Aorta (tissue), 5 donors: ENCODE measurements at regions not wholly inside any gene's neighbourhood (a gene's known extent, or its start where the extent isn't known, plus 50 kb on each side); places are given as distances from the start of the nearest gene placed in this dataset.

Experiments
- ATAC-seq: fragments of 200-7000 bp; cut with Tn5 transposase; one replicate; pipeline ENCODE4 v1.9.1; 2022; ENCODE audit warnings: moderate library complexity; ENCODE audit not compliant: low FRiP score
- DNase-seq, 2 donors: peaks; one replicate each; pipeline ENCODE4 v3.0.0-alpha.2; 2020
- H3K27ac ChIP-seq, 2 donors: one replicate each; pipeline ENCODE4 v1.5.1; 2013; ENCODE audit warnings: low read length in 2 of 2, mild to moderate bottlenecking in 2 of 2, moderate library complexity in 2 of 2, control low read depth in 1 of 2, inconsistent platforms in 1 of 2, low read depth in 1 of 2
- H3K27me3 ChIP-seq, 2 donors: one replicate each; pipeline ENCODE4 v1.6.1; 2013; ENCODE audit warnings: control low read depth in 1 of 2, low read length in 1 of 2, mild to moderate bottlenecking in 1 of 2, moderate library complexity in 1 of 2; ENCODE audit not compliant: insufficient read depth in 2 of 2, control insufficient read depth in 1 of 2
- H3K36me3 ChIP-seq, 2 donors: one replicate each; pipeline ENCODE4 v1.6.1; 2013; ENCODE audit warnings: control low read depth in 1 of 2, low read length in 1 of 2, mild to moderate bottlenecking in 1 of 2; ENCODE audit not compliant: insufficient read depth in 2 of 2, control insufficient read depth in 1 of 2
- H3K4me1 ChIP-seq, 2 donors: one replicate each; pipeline ENCODE4 v1.6.1; 2013; ENCODE audit warnings: low read length in 2 of 2, control low read depth in 1 of 2, mild to moderate bottlenecking in 1 of 2, moderate library complexity in 1 of 2; ENCODE audit not compliant: insufficient read depth in 2 of 2, control insufficient read depth in 1 of 2
- H3K4me3 ChIP-seq, 2 donors: one replicate each; pipeline ENCODE4 v1.5.1; 2013; ENCODE audit warnings: low read length in 2 of 2, control low read depth in 1 of 2, mild to moderate bottlenecking in 1 of 2
- H3K9me3 ChIP-seq: one replicate; pipeline ENCODE4 v1.6.1; 2013; ENCODE audit warnings: mild to moderate bottlenecking, low read length; ENCODE audit not compliant: control insufficient read depth
- WGBS, 2 donors: extraction: QIAGEN DNeasy Blood & Tissue Kit; methylation state at CpG; one replicate each; pipeline ENCODE4 v1.1.7; 2013; 5-methylcytosine and 5-hydroxymethylcytosine counted together
- intact Hi-C, 2 donors: fragments of 100-400 bp; cut with DNase I; formaldehyde crosslinking; loops; one replicate each; pipeline versions ENCODE4 v1.14.2 to v1.15.0; 2022
- donor health status: healthy with polysubstance abuse.
- donor health status: Bipolar disorder and iron deficiency.
- donor health status: DM: no; HTN: no; CAD: no.
- donor health status: DM: no; HTN: no; CAD: no.
- donor health status: DM: yes; HTN: yes; CAD: no.

- ATAC-seq = no peak
These were observed 92.5 kb upstream of the ABI3BP start for GRCh38 chr3:101085752-101086151.

GRCh38 chr3:101084404-101084803, 91.2 kb upstream of the ABI3BP start:
- intact Hi-C loops = no loop called here
- no peaks in the 10 kb centered on the region for H3K4me1 ChIP-seq
- H3K27ac ChIP-seq = no peak overlapping the region
- no peaks in the 10 kb centered on the region for H3K27me3 ChIP-seq
- DNase-seq (no peak), ATAC-seq (no peak)
- no peak overlapping the region for H3K4me3 ChIP-seq
- H3K9me3 ChIP-seq = no peaks in the 10 kb centered on the region
- no peaks in the 10 kb centered on the region for H3K36me3 ChIP-seq
- WGBS, 2 donors = 91 to 97% methylated on average over 1 of the region's 1 CpG

More at GRCh38 chr3:101085752-101086151, 92.5 kb upstream of the ABI3BP start:
- no peak overlapping the region for H3K27ac ChIP-seq
- H3K4me3 ChIP-seq = no peak overlapping the region
- no peaks in the 10 kb centered on the region for H3K36me3 ChIP-seq
- intact Hi-C loops = no loop called here
- no peak for DNase-seq
- H3K4me1 ChIP-seq = no peaks in the 10 kb centered on the region
- WGBS, 2 donors = 5 to 9% methylated on average over 1 of the region's 1 CpG
- no peaks in the 10 kb centered on the region for H3K27me3 ChIP-seq
- no peaks in the 10 kb centered on the region for H3K9me3 ChIP-seq

- H3K27ac ChIP-seq = no peak overlapping the region
- H3K9me3 ChIP-seq = no peaks in the 10 kb centered on the region
- ATAC-seq = no peak
These were observed 88.8 kb upstream of the ABI3BP start for GRCh38 chr3:101081999-101082398.

GRCh38 chr3:101081446-101081845, 88.2 kb upstream of the ABI3BP start:
- DNase-seq = no peak
- intact Hi-C loops = no loop called here
- Histone ChIP-seq H3K9me3 (no peaks in the 10 kb centered on the region), H3K4me1 (no peaks in the 10 kb centered on the region), H3K27me3 (no peaks in the 10 kb centered on the region), H3K27ac (no peak overlapping the region), H3K36me3 (no peaks in the 10 kb centered on the region), H3K4me3 (no peak overlapping the region)
- WGBS, 2 donors = 82 to 83% methylated on average over 2 of the region's 2 CpGs
- no peak for ATAC-seq

More at GRCh38 chr3:101081999-101082398, 88.8 kb upstream of the ABI3BP start:
- intact Hi-C loops = no loop called here
- no peaks in the 10 kb centered on the region for H3K27me3 ChIP-seq
- H3K36me3 ChIP-seq = no peaks in the 10 kb centered on the region
- DNase-seq = no peak
- H3K4me3 ChIP-seq = no peak overlapping the region
- no peaks in the 10 kb centered on the region for H3K4me1 ChIP-seq

DNA sequence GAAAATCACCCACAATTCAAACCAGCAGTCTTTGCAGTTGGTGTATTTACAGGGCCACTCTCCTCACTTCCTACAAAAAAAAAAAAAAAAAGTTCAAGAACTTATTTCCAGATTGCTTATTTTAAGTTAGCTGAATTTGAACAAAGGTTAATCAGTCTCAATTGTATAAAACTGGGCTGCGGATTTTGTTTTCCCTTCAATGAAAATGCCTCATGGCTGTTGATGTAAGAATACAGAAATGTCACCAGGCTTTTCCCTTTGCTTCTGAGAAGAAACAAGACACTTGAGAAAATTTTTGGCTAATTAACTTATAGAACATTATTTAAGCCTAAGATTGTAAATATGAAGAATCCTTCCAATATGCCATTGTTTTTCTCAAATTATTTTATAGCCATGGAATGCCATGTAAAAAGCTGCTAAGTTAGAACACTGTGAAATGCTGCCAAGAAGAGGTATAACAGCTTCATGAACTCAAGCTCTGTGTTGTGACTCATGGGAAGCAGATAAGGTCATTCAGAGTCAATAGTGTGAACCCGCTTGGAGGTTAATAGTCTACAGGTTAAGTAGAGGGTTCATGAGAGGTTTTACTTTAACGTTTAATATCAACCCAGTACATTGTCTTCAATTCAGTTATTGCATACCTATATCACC, 84.3 kb upstream of the ABI3BP start:
- Histone ChIP-seq H3K4me1 (no peaks in the 10 kb centered on the region), H3K36me3 (no peaks in the 10 kb centered on the region), H3K9me3 (no peaks in the 10 kb centered on the region), H3K4me3 (no peak overlapping the region), H3K27ac (no peak overlapping the region), H3K27me3 (no peaks in the 10 kb centered on the region)
- 49 to 56% methylated on average over 3 of the region's 3 CpGs for WGBS, 2 donors
- intact Hi-C loops = no loop called here
- ATAC-seq (no peak), DNase-seq (no peak)

- Histone ChIP-seq H3K4me1 (peaks cover 0 to 4% of the 10 kb centered on the region in 2 donors), H3K27me3 (no peaks in the 10 kb centered on the region), H3K27ac (no peak overlapping the region), H3K36me3 (no peaks in the 10 kb centered on the region), H3K4me3 (no peak overlapping the region), H3K9me3 (no peaks in the 10 kb centered on the region)
- ATAC-seq (no peak), DNase-seq (no peak)
- WGBS, 2 donors = 89 to 92% methylated on average over 2 of the region's 2 CpGs
- intact Hi-C loops = no loop called here
These were observed 81.3 kb upstream of the ABI3BP start for GRCh38 chr3:101074518-101074917.

GRCh38 chr3:101072300-101072699, 79.1 kb upstream of the ABI3BP start:
- no peak for DNase-seq
- intact Hi-C loops = no loop called here
- Histone ChIP-seq H3K27ac (no peak overlapping the region), H3K4me3 (no peak overlapping the region), H3K36me3 (no peaks in the 10 kb centered on the region), H3K4me1 (peaks cover 0 to 7% of the 10 kb centered on the region in 2 donors), H3K9me3 (no peaks in the 10 kb centered on the region), H3K27me3 (no peaks in the 10 kb centered on the region)
- no peak for ATAC-seq
- 33 to 38% methylated on average over 4 of the region's 4 CpGs for WGBS, 2 donors

DNA sequence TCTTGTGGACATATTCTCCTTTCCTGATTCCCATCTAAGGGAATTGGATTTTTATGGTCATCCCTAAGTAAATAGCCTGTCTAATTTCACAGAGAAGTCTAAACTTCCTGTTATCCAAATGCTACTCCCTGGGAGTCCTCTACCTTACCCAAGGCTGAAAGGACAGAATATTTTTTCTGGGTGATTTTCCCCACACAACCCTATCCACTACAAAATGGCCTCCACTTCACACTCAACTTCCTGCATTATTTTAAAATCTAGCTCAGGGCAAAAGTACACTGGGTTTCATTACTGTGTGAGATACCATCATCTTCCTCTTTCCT, 77.5 kb upstream of the ABI3BP start:
- DNase-seq = no peak
- no peak for ATAC-seq
- Histone ChIP-seq H3K27ac (no peak overlapping the region), H3K27me3 (no peaks in the 10 kb centered on the region), H3K4me3 (no peak overlapping the region), H3K36me3 (no peaks in the 10 kb centered on the region), H3K4me1 (peaks cover 2 to 8% of the 10 kb centered on the region in 2 donors), H3K9me3 (no peaks in the 10 kb centered on the region)
- intact Hi-C loops = no loop called here

DNA sequence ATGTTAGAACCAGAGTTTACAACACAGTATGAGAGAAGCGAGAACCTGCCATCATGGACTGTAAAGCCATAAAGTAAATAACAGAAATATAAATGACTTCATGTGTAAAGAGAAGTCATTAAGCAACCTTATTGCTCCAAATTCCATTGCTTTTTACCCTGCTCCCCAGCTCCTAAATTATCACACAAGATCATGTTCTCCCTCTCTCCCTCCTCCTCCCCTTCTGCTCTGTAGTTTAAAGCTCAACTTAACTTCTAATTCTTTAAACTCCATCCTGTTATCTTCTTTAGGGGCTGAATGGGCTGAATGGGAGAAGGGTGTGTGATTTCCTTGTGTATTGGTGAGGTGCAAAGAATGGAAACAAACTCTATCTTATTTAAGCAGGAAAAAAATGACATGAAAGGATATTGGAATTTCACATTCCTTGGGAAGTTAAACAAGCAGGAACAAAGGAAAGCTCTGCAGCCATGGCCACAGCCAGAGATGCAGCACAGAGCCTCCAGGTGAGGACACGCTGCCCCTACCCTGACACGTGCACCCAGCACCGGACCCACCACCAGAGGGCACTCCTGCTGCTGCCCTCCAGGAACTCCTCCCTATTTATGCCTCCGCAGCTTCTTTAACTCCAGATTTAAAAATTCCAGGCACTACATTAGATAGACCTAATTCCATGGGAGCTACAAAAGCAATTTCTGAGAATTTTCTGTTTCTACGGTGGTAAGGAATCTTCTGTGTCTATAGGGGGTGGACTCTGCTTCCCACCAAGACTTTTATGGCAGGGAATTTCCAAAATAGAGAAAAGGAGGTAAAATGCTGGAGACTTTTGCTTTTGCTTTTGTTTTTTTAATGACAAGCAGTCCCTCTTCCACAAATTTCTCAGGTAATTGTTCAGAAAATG, 76.9 kb upstream of the ABI3BP start:
- no peaks in the 10 kb centered on the region for H3K9me3 ChIP-seq
- ATAC-seq = no peak
- intact Hi-C loops = loop anchor here in 1 of 2 donors (10.0 kb wide), 1 partner anchor 75 kb away; the partner anchor contains the start of gene ABI3BP
- H3K27me3 ChIP-seq = no peaks in the 10 kb centered on the region
- no peak overlapping the region for H3K4me3 ChIP-seq
- DNase-seq = peak; percentile 64 to 80
- H3K4me1 ChIP-seq = peaks cover 2 to 10% of the 10 kb centered on the region in 2 donors
- no peaks in the 10 kb centered on the region for H3K36me3 ChIP-seq
- H3K27ac ChIP-seq = no peak overlapping the region
- 57 to 66% methylated on average over 6 of the region's 6 CpGs for WGBS, 2 donors
